NT2/D1 (cell line): ENCODE measurements at regions not wholly inside any gene's neighbourhood (a gene's known extent, or its start where the extent isn't known, plus 50 kb on each side); places are given as distances from the start of the nearest gene placed in this dataset.

Experiments used
- DNase-seq: peaks from one replicate; pipeline ENCODE4 v3.0.0-alpha.2; 2011; ENCODE audit warnings: low read depth, low spot score
- H3K27me3 ChIP-seq: 2 replicates; pipeline ENCODE4 v1.6.0; 2011; ENCODE audit warnings: mild to moderate bottlenecking; ENCODE audit not compliant: insufficient read length, insufficient read depth
- H3K36me3 ChIP-seq: 2 replicates; pipeline ENCODE4 v1.6.1; 2011; ENCODE audit warnings: mild to moderate bottlenecking, low read length, mixed read lengths; ENCODE audit not compliant: insufficient read depth, insufficient read length
- H3K4me1 ChIP-seq: 2 replicates; pipeline ENCODE4 v1.5.1; 2011; ENCODE audit not compliant: insufficient read depth, insufficient read length
- H3K4me3 ChIP-seq: 2 replicates; pipeline ENCODE4 v1.5.1; 2011; ENCODE audit warnings: low read depth; ENCODE audit not compliant: insufficient read length
- H3K9ac ChIP-seq: 2 replicates; pipeline ENCODE4 v1.6.0; 2011; ENCODE audit warnings: low read depth; ENCODE audit not compliant: insufficient read length
- H3K9me3 ChIP-seq: 2 replicates; pipeline ENCODE4 v1.5.1; 2011; ENCODE audit warnings: mild to moderate bottlenecking, low read length; ENCODE audit not compliant: insufficient read depth
- SUZ12 ChIP-seq: IDR thresholded peaks from 2 replicates; pipeline ENCODE4 v1.6.1; 2011; ENCODE audit not compliant: insufficient read length, insufficient read depth; ENCODE audit errors: extremely low read depth
- YY1 ChIP-seq: IDR thresholded peaks from 2 replicates; pipeline ENCODE4 v1.6.1; 2011; ENCODE audit not compliant: insufficient read length, insufficient read depth
- ZNF274 ChIP-seq: IDR thresholded peaks from 2 replicates; pipeline ENCODE4 v1.6.1; 2011; ENCODE audit warnings: mild to moderate bottlenecking, low read depth, low read length

DNA sequence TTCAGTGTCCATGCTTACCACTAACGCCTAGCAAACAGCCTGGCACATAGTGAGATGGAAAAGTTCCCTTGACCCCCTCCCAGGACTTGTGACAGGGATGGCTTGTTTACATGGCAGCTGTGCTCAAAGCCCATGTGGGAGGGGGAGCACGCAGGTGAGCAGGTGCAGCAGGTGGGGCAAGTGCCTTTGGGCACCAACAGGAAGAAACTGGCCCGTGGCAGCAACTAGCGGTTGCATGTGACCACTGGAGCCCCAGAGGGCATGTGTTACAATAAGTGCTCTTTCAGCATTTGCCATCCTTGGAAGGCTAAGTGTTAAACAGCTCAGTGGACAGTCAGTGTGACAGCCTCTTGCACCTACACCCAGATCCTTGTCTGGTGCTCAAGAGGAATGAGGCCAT lies 734.6 kb downstream of the TUSC7 start:
- Histone ChIP-seq H3K36me3 (no peaks in the 10 kb centered on the region), H3K9me3 (no peaks in the 10 kb centered on the region), H3K27me3 (no peaks in the 10 kb centered on the region), H3K9ac (no peak overlapping the region), H3K4me1 (no peaks in the 10 kb centered on the region), H3K4me3 (no peak overlapping the region)
- DNase-seq, result no peak
- TF ChIP-seq SUZ12 (no peak), ZNF274 (no peak), YY1 (no peak)

DNA sequence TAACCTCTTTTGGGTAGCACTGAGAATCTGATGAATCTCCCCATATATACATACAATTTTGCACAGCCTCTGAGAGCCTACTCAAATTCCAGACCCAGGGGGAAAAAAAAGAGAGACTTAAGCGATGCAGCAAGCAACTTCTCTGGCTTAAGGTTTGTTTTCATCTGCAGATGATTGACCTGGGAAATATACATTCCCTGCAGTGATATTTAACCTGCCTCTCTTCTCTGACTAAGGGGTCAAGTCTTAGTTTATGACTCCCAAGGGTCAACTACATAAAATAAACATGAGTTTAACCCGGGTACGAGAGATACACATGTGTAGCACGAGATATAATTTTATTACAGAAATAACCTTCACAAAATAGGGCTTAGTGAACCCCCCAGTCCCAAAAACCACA lies 737.8 kb downstream of the TUSC7 start:
- TF ChIP-seq SUZ12 (no peak), YY1 (no peak), ZNF274 (no peak)
- DNase-seq, result no peak

DNA sequence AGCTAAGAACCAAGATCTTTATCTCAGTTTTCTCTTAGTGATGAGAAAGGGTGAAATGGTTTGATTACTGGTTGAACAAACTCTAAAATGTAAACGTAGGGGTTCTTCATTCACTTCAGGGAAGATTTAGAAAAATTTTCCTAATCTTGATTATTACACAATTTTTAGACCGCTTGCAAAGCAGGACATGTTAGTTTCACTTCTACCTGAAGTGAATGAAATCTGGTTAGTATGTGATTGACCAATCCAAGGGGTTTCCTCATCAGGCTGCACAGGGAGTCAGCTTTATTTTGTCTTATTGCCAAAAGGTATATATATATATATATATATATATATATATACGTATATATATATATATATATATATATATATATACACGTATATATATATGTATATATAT lies 740.4 kb downstream of the TUSC7 start:
- Histone ChIP-seq H3K4me3 (no peak overlapping the region), H3K4me1 (no peaks in the 10 kb centered on the region), H3K9ac (no peak overlapping the region), H3K27me3 (no peaks in the 10 kb centered on the region), H3K36me3 (no peaks in the 10 kb centered on the region), H3K9me3 (no peaks in the 10 kb centered on the region)
- no peak for DNase-seq
- TF ChIP-seq YY1, result no peak

More for the DNA sequence above, 737.8 kb downstream of the TUSC7 start:
- Histone ChIP-seq H3K9me3 (no peaks in the 10 kb centered on the region), H3K36me3 (no peaks in the 10 kb centered on the region), H3K4me1 (no peaks in the 10 kb centered on the region), H3K27me3 (no peaks in the 10 kb centered on the region), H3K9ac (no peak overlapping the region), H3K4me3 (no peak overlapping the region)

DNA sequence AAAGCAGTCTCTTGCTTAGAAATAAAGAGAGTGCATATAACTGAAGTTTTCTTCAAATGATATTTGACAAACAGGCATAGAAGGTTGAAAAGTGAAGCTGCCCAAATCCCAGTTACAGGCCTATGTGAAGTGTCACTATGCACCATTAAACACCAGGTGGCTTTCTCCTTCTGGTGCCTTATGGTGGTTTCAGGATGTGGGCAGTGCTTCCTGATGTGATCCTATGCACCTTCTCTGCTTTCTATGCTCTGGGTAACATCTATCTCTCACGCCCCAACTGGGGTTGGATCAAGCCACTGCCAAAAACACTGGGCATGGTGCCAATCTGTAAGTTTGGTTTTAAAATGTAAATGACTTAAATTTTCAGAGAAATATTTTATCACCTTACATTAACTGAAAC lies 744.7 kb downstream of the TUSC7 start:
- Histone ChIP-seq H3K27me3 (no peaks in the 10 kb centered on the region), H3K9ac (no peak overlapping the region), H3K9me3 (no peaks in the 10 kb centered on the region), H3K4me1 (no peaks in the 10 kb centered on the region), H3K36me3 (no peaks in the 10 kb centered on the region), H3K4me3 (no peak overlapping the region)
- no peak for TF ChIP-seq ZNF274
- no peak for TF ChIP-seq YY1
- no peak for TF ChIP-seq SUZ12
- no peak for DNase-seq

DNA sequence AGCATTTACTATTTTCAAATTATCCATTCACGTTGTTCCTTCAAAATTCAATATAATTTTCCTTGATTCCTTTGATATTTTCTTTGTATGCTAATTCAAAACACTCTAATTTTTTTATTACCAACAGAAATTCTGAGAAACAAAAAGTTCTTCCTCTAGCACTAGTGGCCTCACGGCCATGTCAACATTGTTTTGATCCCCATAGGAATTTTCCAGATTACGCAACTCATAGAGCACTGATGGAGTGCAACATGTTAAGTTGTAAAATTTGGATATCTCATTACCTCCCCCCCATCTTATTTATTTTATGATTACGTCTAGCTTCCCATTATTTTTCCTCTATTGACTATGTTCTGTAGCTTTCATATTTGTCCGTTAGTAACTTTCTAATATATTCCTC lies 745.3 kb downstream of the TUSC7 start:
- Histone ChIP-seq H3K4me3 (no peak overlapping the region), H3K36me3 (no peaks in the 10 kb centered on the region), H3K9ac (no peak overlapping the region), H3K9me3 (no peaks in the 10 kb centered on the region), H3K4me1 (no peaks in the 10 kb centered on the region), H3K27me3 (no peaks in the 10 kb centered on the region)
- TF ChIP-seq SUZ12 (no peak), ZNF274 (no peak), YY1 (no peak)
- DNase-seq, result no peak

DNA sequence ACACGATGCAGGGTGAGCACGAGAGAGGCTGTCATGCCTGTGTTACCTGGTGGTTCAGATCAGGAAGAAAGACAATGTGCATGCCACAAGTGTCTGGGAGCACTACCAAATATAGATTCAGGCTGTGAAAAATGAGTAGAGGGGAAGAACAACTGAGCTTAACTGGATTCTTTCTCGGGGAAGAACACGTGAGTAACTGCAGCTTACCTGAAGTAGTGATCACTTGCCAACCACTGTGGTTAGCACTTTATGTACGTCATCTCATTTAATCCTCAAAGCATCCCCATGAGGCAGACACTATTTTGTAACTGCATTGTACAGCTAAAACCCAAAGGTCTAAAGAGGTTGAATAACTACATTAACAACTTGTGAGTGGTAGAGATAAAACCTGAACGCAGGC lies 746.2 kb downstream of the TUSC7 start:
- Histone ChIP-seq H3K4me1 (no peaks in the 10 kb centered on the region), H3K36me3 (no peaks in the 10 kb centered on the region), H3K27me3 (no peaks in the 10 kb centered on the region), H3K9me3 (no peaks in the 10 kb centered on the region), H3K4me3 (no peak overlapping the region), H3K9ac (no peak overlapping the region)
- TF ChIP-seq ZNF274 (no peak), SUZ12 (no peak), YY1 (no peak)
- DNase-seq, result no peak

DNA sequence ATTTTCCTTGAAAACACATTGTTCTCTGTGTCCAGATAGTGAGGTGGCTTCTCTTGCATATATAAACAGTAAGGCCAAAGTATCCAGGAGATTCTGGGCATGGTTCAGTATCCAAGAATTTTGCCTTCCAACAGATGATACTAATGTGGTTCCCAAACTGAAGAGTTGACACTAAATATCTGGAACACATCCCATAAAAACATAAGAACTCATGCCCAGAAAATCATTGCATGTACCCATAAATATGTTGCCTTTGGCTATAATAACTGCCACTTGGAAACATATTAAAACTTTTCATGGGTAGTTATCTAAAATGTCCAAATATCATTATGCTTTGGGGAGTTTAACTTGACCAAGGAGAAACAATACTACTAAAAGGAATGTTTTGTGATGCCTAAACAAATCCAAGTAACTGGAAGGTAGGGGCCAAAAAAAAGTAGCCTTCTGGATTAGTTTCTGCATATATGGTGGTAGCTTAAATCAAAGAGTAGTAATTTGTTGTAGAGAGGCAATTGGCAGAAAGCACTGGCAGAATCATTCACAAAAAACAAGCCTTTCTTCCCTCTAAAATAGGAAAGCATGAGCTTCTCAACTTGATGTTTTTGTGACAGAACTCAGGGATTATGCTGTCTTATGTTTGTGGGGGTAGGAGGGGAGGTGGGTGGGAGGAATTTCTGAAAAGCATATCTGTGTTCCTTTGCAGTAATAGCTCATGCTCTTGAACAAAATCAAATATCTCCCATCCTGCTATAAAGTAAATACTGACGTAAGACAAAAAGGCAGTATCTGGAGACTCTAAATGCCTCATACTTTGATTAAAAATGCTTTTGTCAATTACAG lies 753.9 kb downstream of the TUSC7 start:
- H3K4me1 ChIP-seq, result no peaks in the 10 kb centered on the region
- H3K4me3 ChIP-seq, result no peak overlapping the region
- DNase-seq, result no peak
- H3K9me3 ChIP-seq, result no peaks in the 10 kb centered on the region
- H3K27me3 ChIP-seq, result no peaks in the 10 kb centered on the region
- no peak overlapping the region for H3K9ac ChIP-seq
- TF ChIP-seq ZNF274, result no peak
- TF ChIP-seq YY1, result no peak
- no peak for TF ChIP-seq SUZ12
- H3K36me3 ChIP-seq, result no peaks in the 10 kb centered on the region

DNA sequence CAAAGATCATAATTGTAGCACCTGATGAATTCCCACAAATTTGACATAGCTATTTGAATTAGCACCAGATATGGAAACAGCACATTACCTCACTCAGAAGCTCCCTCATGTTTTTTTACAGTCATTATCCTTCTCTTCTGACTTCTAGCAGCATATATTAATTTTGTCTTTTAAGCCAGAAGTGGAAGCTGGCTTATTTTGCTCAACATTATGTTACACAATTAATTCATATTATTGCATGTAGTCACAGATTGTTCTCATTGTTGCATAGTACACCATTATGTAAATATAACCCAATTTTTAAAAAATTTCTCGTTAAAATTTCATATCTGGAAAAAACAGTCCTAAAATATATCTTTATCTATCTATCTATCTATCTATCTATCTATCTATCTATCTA lies 762.3 kb downstream of the TUSC7 start:
- DNase-seq, result no peak
- TF ChIP-seq ZNF274 (no peak), SUZ12 (no peak), YY1 (no peak)
- Histone ChIP-seq H3K4me1 (no peaks in the 10 kb centered on the region), H3K9me3 (no peaks in the 10 kb centered on the region), H3K36me3 (no peaks in the 10 kb centered on the region), H3K9ac (no peak overlapping the region), H3K4me3 (no peak overlapping the region), H3K27me3 (no peaks in the 10 kb centered on the region)
